ENCODE measurements at regions not wholly inside any gene's neighbourhood (a gene's known extent, or its start where the extent isn't known, plus 50 kb on each side); places are given as distances from the start of the nearest gene placed in this dataset.

DNA sequence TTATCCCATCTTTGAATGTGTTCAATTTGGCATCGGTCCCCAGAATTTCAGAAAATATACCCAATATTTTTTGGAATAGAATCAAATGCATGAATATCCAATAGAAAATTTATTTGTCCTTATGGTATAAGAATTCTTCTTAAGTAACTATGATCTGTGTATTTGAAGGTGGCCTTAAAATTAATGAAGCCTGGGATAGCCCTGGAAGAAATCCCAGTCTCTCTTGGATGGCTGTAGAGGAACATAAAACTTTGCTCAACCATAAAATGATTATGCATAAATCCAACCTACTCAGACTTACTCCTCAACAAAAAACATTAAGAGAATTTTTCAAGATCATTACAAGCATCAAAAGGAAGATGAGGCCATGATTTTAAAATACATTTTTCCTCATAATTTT, 269.4 kb upstream of the SMIM31 start:
- H3K79me2 ChIP-seq (ENCODE audit: insufficient read depth, low read length): no peaks in the 10 kb centered on the region
- no peak for DNase-seq
- no peaks in the 10 kb centered on the region for H3K4me1 ChIP-seq (ENCODE audit: insufficient read depth, low read length)
- Mint-ChIP-seq H3K27me3 (ENCODE audit: low read depth) (no peaks in the 10 kb centered on the region), H3K27ac (no peak overlapping the region), H3K4me3 (no peak overlapping the region), H3K4me1 (peaks cover 2 to 5% of the 10 kb centered on the region in 2 experiments; a peak in 1 of 4 replicates), H3K9me3 (no peaks in the 10 kb centered on the region), H3K36me3 (ENCODE audit: insufficient read depth in 1 of 3, low read depth in 3 of 3) (no peaks in the 10 kb centered on the region)
- H2BK12ac ChIP-seq (ENCODE audit: insufficient read length, low read depth, low read length): no peak overlapping the region
- no peak overlapping the region for H3T11ph ChIP-seq (ENCODE audit: low read length)
- H4K5ac ChIP-seq (ENCODE audit: insufficient read length, low read depth, low read length): no peak overlapping the region
- H2AFZ ChIP-seq (ENCODE audit: low read length): no peak overlapping the region
- no peak overlapping the region for H4K8ac ChIP-seq (replicated peaks; ENCODE audit: insufficient read length, low read depth, low read length)
- H3K56ac ChIP-seq (ENCODE audit: insufficient read length, low read depth, low read length): no peak overlapping the region
- H3K79me1 ChIP-seq (ENCODE audit: insufficient read depth, low read depth, low read length, poor library complexity, severe bottlenecking): no peaks in the 10 kb centered on the region
- no peaks in the 10 kb centered on the region for H4K20me1 ChIP-seq (ENCODE audit: control insufficient read depth, insufficient read depth, insufficient read length)
- H3K4me2 ChIP-seq (ENCODE audit: insufficient read depth, insufficient read length, low read length): no peak overlapping the region
- H2AK5ac ChIP-seq (ENCODE audit: insufficient read length, low read length): no peak overlapping the region
- TF ChIP-seq, protein P1, sequence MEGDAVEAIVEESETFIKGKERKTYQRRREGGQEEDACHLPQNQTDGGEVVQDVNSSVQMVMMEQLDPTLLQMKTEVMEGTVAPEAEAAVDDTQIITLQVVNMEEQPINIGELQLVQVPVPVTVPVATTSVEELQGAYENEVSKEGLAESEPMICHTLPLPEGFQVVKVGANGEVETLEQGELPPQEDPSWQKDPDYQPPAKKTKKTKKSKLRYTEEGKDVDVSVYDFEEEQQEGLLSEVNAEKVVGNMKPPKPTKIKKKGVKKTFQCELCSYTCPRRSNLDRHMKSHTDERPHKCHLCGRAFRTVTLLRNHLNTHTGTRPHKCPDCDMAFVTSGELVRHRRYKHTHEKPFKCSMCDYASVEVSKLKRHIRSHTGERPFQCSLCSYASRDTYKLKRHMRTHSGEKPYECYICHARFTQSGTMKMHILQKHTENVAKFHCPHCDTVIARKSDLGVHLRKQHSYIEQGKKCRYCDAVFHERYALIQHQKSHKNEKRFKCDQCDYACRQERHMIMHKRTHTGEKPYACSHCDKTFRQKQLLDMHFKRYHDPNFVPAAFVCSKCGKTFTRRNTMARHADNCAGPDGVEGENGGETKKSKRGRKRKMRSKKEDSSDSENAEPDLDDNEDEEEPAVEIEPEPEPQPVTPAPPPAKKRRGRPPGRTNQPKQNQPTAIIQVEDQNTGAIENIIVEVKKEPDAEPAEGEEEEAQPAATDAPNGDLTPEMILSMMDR (conservative IDR thresholded peaks at IDR 0.05): no peak
- H4K91ac ChIP-seq (ENCODE audit: insufficient read length, low read depth, low read length): no peak overlapping the region
- no CpG with 5 or more reads among the region's 1 CpG for WGBS (ENCODE audit: extremely low coverage, insufficient read length, low lambda C conversion rate)
- H3K14ac ChIP-seq (ENCODE audit: insufficient read depth, low read length): no peak overlapping the region
- H3K27ac ChIP-seq (ENCODE audit: insufficient read length, low read depth, low read length): no peak overlapping the region
- H2BK5ac ChIP-seq (ENCODE audit: insufficient read length, low read length): no peak overlapping the region
- H2BK120ac ChIP-seq (ENCODE audit: low read depth, low read length, poor library complexity, severe bottlenecking): no peak overlapping the region
- H3K4ac ChIP-seq (ENCODE audit: low read depth, low read length): no peak overlapping the region
- no peaks in the 10 kb centered on the region for H3K23me2 ChIP-seq (ENCODE audit: insufficient read length, low read depth, low read length, poor library complexity, severe bottlenecking)
- H3K9ac ChIP-seq (ENCODE audit: extremely low read depth, insufficient read length, low read length): no peak overlapping the region
- H2BK15ac ChIP-seq (ENCODE audit: low read depth, low read length): no peak overlapping the region
- no peak overlapping the region for H3K23ac ChIP-seq (ENCODE audit: insufficient read length, low read depth, low read length)
- H2BK20ac ChIP-seq (ENCODE audit: low read depth, low read length, poor library complexity, severe bottlenecking): no peak overlapping the region
- no peaks in the 10 kb centered on the region for H3K9me3 ChIP-seq (ENCODE audit: control insufficient read depth, low read depth, low read length)
- no peaks in the 10 kb centered on the region for H3K27me3 ChIP-seq (ENCODE audit: insufficient read depth, low read length)
- H3K18ac ChIP-seq (ENCODE audit: insufficient read length, low read depth, low read length): no peak overlapping the region
